ENCODE measurements at regions not wholly inside any gene's neighbourhood (a gene's known extent, or its start where the extent isn't known, plus 50 kb on each side); places are given as distances from the start of the nearest gene placed in this dataset.

GRCh38 chr3:25945366-25945765 lies 155.5 kb downstream of the OXSM start:
- FAIRE-seq (no peak), DNase-seq (ENCODE audit: insufficient read length, low spot score) (no peak)
- TF ChIP-seq POLR2A (IDR thresholded peaks at IDR 0.05; ENCODE audit: low read depth, low read length): no peak

DNA sequence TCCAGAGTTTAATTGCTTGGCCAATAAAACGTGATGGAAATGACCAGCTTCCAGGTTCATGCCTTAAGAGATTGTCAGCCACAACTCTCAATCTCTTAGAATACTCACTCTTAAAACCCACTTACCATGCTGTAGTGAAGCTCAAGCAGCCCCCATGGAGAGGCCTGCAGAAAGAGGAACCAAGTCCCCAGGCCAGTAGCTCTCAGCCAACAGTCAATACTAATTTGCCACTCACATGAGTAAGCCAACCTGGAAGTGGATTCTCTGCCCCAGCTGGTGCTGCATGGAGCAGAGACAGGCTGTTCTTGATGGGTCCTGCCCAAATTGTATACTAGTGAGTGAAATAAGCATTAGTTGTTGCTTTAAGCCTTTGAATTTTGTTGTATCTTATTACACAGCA lies 155.9 kb downstream of the OXSM start:
- no peak for TF ChIP-seq POLR2A (IDR thresholded peaks at IDR 0.05; ENCODE audit: low read depth, low read length)
- DNase-seq (ENCODE audit: insufficient read length, low spot score) (no peak), FAIRE-seq (no peak)

GRCh38 chr3:25952133-25952532 lies 162.2 kb downstream of the OXSM start:
- no peak for FAIRE-seq
- no peak for TF ChIP-seq POLR2A (IDR thresholded peaks at IDR 0.05; ENCODE audit: low read depth, low read length)
- no peak for DNase-seq (ENCODE audit: insufficient read length, low spot score)

DNA sequence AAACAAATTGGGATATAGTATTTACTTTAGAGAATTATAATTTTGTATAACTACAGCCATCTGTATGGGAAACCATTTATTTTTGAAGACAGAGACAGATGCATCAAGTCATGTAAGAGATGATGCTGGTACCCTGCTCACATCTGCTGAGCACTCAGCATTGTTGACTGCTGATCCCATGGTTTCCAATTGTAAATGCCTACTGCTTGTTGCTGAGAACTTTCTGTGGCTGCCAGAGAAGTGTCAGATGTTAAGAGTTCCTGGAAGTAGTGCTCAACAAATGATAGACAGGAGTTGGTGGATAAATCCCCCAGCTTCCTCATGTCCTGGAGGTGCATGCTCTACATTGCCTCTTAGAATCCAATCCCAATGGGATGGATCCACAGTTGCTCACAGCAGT lies 167.1 kb downstream of the OXSM start:
- no peak for TF ChIP-seq POLR2A (IDR thresholded peaks at IDR 0.05; ENCODE audit: low read depth, low read length)
- FAIRE-seq (no peak), DNase-seq (ENCODE audit: insufficient read length, low spot score) (no peak)

GRCh38 chr3:25960776-25961175 lies 170.9 kb downstream of the OXSM start:
- no peak for DNase-seq (ENCODE audit: insufficient read length, low spot score)
- no peak for TF ChIP-seq POLR2A (IDR thresholded peaks at IDR 0.05; ENCODE audit: low read depth, low read length)
- no peak for FAIRE-seq

GRCh38 chr3:25962255-25962654 lies 172.4 kb downstream of the OXSM start:
- no peak for TF ChIP-seq POLR2A (IDR thresholded peaks at IDR 0.05; ENCODE audit: low read depth, low read length)
- FAIRE-seq: no peak
- DNase-seq (ENCODE audit: insufficient read length, low spot score): no peak

GRCh38 chr3:25964141-25964540 lies 174.3 kb downstream of the OXSM start:
- no peak for FAIRE-seq
- no peak for TF ChIP-seq POLR2A (IDR thresholded peaks at IDR 0.05; ENCODE audit: low read depth, low read length)
- no peak for DNase-seq (ENCODE audit: insufficient read length, low spot score)

DNA sequence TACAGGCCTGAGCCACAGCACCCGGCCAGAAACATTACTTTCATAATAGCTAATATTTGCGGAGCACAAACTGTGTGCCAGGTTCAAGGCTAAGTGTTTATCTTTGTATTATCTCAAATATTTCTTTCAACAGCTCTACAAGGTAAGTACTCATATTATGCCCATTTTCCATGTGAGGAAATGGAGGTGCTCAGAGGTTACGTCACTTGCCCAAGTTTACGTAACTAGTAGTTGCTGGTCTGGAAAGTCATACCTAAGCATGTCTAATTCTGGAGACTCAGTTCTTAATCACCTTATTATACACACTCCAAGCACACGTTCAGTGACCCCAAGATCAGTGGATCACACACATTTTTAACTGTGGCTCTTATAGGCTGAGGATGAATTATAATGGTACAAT lies 177.5 kb downstream of the OXSM start:
- no peak for DNase-seq (ENCODE audit: insufficient read length, low spot score)
- TF ChIP-seq POLR2A (IDR thresholded peaks at IDR 0.05; ENCODE audit: low read depth, low read length): no peak
- no peak for FAIRE-seq

DNA sequence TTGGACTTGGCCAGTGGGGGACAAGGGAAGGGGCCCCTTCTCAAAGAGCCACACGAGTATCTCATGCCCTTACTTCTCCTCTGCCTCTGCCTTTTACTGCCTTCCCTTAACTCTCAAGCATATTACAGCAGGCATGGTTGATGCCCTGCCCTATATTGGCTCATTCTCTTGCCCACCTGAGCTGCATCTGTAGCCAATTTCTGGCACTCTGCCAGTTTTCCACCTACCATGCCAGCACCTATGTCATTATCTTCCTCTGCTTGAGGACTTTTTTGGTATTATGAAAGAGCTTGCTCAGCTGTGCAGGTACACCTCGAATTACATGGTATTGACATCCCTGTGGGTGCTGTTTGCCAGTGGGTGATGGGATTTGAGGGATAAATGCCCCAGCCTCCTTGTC lies 181.8 kb downstream of the OXSM start:
- no peak for TF ChIP-seq POLR2A (IDR thresholded peaks at IDR 0.05; ENCODE audit: low read depth, low read length)
- no peak for FAIRE-seq

GRCh38 chr3:25973122-25973521 lies 183.2 kb downstream of the OXSM start:
- TF ChIP-seq POLR2A (IDR thresholded peaks at IDR 0.05; ENCODE audit: low read depth, low read length): no peak
- DNase-seq (ENCODE audit: insufficient read length, low spot score) (no peak), FAIRE-seq (no peak)

More for the DNA sequence above, 181.8 kb downstream of the OXSM start:
- no peak for DNase-seq (ENCODE audit: insufficient read length, low spot score)

DNA sequence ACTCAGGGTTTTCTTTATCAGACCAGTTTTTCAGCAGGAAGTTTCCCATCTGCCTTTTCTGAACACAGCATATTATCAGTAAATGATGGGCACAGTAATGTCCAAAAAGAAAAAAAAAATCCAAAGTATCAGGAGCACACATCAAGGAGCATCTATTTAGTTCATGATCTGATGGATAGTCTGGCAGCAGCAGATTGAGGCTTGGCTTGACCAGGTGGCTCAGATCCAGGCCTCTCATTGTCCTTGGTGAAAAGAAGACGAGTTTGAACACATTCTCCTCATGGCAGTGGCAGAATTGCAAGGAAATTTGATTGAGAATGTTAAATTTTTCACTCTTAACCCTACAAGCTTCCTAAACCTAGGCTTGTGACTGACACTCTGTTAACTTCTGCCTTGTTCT lies 192.9 kb downstream of the OXSM start:
- no peak for FAIRE-seq
- no peak for DNase-seq (ENCODE audit: insufficient read length, low spot score)
- no peak for TF ChIP-seq POLR2A (IDR thresholded peaks at IDR 0.05; ENCODE audit: low read depth, low read length)

DNA sequence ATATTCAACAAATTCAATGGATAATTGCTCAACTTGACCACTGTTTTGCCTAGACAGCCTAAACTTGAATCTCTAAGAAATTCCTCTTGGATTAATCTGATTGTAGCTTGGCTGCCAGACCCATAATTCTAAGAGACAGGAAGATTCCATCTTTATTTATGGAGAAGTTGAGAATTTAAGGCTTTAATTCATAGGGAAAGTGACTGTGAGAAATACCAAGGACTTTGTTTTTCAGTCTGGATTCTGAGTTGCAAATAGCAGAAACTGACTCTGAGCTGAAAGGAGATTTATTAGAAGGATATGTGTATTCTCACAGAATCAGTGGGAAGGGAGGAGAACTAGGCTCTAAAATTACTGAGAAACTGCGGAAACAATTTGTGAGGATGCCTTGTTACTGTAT lies 195.7 kb downstream of the OXSM start:
- no peak for DNase-seq (ENCODE audit: insufficient read length, low spot score)
- FAIRE-seq: no peak
- TF ChIP-seq POLR2A (IDR thresholded peaks at IDR 0.05; ENCODE audit: low read depth, low read length): no peak

DNA sequence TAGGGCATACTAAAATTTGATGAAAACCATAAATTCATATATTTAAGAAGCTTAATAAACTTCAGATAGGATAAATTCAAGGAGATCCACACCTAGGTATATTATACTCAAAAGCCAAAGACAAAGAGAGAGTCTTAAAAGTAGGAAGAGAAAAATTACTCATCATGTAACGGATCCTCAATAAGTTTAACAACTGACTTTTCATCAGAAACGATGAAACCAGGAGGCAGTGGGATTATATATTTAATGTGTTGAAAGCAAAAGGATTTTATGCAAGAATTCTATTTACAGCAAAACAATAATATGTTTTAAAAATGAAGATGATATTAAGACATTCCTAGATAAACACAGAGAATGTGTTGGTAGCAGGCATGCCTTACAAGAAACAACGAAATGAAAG lies 202.7 kb downstream of the OXSM start:
- TF ChIP-seq POLR2A (IDR thresholded peaks at IDR 0.05; ENCODE audit: low read depth, low read length): no peak
- FAIRE-seq (no peak), DNase-seq (ENCODE audit: insufficient read length, low spot score) (no peak)

DNA sequence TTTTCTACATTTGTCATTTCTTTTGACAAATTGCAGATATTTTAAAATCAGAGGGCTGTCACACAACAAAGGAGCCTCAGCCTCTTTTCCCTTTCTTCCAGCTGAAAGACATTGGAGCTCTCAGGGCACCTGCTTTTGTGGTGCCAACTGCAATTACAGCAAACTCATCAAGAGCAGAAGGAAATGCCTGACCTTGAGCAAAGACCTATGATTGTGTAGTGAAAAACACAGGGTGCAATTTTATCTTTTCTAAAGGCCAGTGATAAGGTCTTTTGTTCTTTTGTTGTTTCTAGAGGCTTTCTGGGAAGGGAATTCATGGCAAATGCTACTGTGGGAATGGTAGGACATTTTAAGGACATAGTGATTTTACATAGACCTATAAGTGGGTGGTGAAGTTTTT lies 214.3 kb downstream of the OXSM start:
- no peak for TF ChIP-seq POLR2A (IDR thresholded peaks at IDR 0.05; ENCODE audit: low read depth, low read length)
- DNase-seq (ENCODE audit: insufficient read length, low spot score) (no peak), FAIRE-seq (no peak)

GRCh38 chr3:26011276-26011675 lies 221.4 kb downstream of the OXSM start:
- no peak for TF ChIP-seq POLR2A (IDR thresholded peaks at IDR 0.05; ENCODE audit: low read depth, low read length)
- FAIRE-seq (no peak), DNase-seq (ENCODE audit: insufficient read length, low spot score) (no peak)

DNA sequence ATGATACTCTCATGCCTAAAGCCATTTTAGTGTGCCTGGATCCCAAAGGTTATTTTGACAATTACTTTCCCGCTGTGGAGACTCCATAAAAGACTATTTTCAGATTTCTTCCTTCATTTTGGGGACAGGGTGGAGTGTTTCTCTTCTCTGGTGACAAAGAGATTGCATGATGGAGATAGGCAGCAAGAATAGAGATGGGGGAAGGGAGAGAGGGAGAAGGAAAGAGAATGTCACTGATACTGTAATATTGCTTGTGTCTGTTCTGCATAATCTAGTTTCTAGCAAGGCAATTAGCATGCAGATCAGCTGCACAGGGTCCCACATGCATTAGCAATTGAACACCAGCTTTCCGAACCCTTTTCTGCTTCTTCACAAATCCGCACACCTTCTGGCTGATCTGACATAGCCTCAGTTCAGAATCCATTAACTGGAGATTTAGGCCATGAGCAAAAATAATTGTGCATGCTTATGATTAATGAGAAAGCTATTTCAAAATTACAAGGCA lies 222.4 kb downstream of the OXSM start:
- no peak for TF ChIP-seq POLR2A (IDR thresholded peaks at IDR 0.05; ENCODE audit: low read depth, low read length)

More for the DNA sequence above, 222.4 kb downstream of the OXSM start:
- no peak for DNase-seq (ENCODE audit: insufficient read length, low spot score)
- FAIRE-seq: no peak
